H1 (cell line): ENCODE measurements at regions not wholly inside any gene's neighbourhood (a gene's known extent, or its start where the extent isn't known, plus 50 kb on each side); places are given as distances from the start of the nearest gene placed in this dataset.

Experiments
- CBX8 ChIP-seq: fragments of 300-800, 300-1000 bp; sonication (generic); IDR thresholded peaks from 2 replicates; pipeline ENCODE4 v1.7.1; 2016; ENCODE audit warnings: low read depth, low read length, borderline replicate concordance
- EGR1 ChIP-seq: IDR thresholded peaks from 2 replicates; pipeline ENCODE4 v1.6.1; 2011; ENCODE audit warnings: low read depth, low read length, borderline replicate concordance
- HDAC2 ChIP-seq, 2 experiments: fragments of 300-600 bp in 1 of 2; sonication (generic) in 1 of 2; IDR thresholded peaks; 2 replicates each; pipeline ENCODE4 v1.6.1; 2011 to 2012; ENCODE audit warnings: low read depth in 2 of 2, low read length in 2 of 2, mild to moderate bottlenecking in 2 of 2, moderate library complexity in 2 of 2, borderline replicate concordance in 1 of 2, inconsistent platforms in 1 of 2
- POLR2A ChIP-seq, 2 experiments: IDR thresholded peaks; 1 replicate in 1 of 2; 2 replicates in 1 of 2; pipeline ENCODE4 v1.6.1; 2011; ENCODE audit warnings: low read depth in 2 of 2, low read length in 2 of 2, mild to moderate bottlenecking in 2 of 2; ENCODE audit errors: control extremely low read depth in 1 of 2
- RBBP5 ChIP-seq: IDR thresholded peaks from 2 replicates; pipeline ENCODE4 v1.7.1; 2012; ENCODE audit warnings: low read depth, mild to moderate bottlenecking, inconsistent platforms, low read length, moderate library complexity, borderline replicate concordance
- SP2 ChIP-seq: IDR thresholded peaks from 2 replicates; pipeline ENCODE4 v1.6.1; 2012; ENCODE audit warnings: mild to moderate bottlenecking, low read length, inconsistent platforms
- TBP ChIP-seq: IDR thresholded peaks from 2 replicates; pipeline ENCODE4 v1.6.1; 2011; ENCODE audit warnings: low read depth, low read length, improper control_type of control experiment
- TCF12 ChIP-seq: IDR thresholded peaks from 2 replicates; pipeline ENCODE4 v1.6.1; 2011; ENCODE audit warnings: low read depth, mild to moderate bottlenecking, low read length
- TF ChIP-seq, protein P1 (sequence below): fragments of 300-600 bp; sonication (generic); IDR thresholded peaks from 2 replicates; pipeline ENCODE4 v1.7.1; 2012; ENCODE audit warnings: low read length, moderate library complexity, mild to moderate bottlenecking, inconsistent platforms; ENCODE audit not compliant: insufficient replicate concordance
- TF ChIP-seq, protein P2 (sequence below), 3 experiments: IDR thresholded peaks; 1 replicate in 2 of 3; 2 replicates in 1 of 3; pipeline versions ENCODE4 v1.5.1 to v1.6.1; 2011; ENCODE audit warnings: low read length in 3 of 3, mild to moderate bottlenecking in 3 of 3, inconsistent platforms in 2 of 3, low read depth in 1 of 3, moderate library complexity in 1 of 3; ENCODE audit not compliant: insufficient read depth in 1 of 3; ENCODE audit errors: control extremely low read depth in 1 of 3

DNA sequence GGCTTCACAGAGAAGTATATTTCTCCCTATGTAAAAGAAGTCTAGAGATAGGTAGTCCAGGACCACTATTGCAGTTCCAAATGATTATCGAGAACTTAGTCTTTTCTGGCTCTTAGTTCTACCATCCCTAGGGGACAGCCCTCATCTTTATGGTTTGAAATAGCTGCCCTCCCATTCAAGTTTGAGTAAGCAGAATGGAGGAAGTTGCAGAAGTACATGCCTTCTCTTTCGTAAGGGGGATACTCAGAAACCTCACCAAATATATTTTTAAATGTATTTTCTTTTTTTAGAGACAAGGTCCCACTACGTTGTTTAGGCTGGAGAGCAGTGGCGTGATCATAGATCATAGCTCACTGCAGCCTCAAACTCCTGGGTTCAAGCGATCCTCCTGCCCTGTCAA lies 236.8 kb upstream of the RREB1 start (continued):
- TF ChIP-seq, protein P1, sequence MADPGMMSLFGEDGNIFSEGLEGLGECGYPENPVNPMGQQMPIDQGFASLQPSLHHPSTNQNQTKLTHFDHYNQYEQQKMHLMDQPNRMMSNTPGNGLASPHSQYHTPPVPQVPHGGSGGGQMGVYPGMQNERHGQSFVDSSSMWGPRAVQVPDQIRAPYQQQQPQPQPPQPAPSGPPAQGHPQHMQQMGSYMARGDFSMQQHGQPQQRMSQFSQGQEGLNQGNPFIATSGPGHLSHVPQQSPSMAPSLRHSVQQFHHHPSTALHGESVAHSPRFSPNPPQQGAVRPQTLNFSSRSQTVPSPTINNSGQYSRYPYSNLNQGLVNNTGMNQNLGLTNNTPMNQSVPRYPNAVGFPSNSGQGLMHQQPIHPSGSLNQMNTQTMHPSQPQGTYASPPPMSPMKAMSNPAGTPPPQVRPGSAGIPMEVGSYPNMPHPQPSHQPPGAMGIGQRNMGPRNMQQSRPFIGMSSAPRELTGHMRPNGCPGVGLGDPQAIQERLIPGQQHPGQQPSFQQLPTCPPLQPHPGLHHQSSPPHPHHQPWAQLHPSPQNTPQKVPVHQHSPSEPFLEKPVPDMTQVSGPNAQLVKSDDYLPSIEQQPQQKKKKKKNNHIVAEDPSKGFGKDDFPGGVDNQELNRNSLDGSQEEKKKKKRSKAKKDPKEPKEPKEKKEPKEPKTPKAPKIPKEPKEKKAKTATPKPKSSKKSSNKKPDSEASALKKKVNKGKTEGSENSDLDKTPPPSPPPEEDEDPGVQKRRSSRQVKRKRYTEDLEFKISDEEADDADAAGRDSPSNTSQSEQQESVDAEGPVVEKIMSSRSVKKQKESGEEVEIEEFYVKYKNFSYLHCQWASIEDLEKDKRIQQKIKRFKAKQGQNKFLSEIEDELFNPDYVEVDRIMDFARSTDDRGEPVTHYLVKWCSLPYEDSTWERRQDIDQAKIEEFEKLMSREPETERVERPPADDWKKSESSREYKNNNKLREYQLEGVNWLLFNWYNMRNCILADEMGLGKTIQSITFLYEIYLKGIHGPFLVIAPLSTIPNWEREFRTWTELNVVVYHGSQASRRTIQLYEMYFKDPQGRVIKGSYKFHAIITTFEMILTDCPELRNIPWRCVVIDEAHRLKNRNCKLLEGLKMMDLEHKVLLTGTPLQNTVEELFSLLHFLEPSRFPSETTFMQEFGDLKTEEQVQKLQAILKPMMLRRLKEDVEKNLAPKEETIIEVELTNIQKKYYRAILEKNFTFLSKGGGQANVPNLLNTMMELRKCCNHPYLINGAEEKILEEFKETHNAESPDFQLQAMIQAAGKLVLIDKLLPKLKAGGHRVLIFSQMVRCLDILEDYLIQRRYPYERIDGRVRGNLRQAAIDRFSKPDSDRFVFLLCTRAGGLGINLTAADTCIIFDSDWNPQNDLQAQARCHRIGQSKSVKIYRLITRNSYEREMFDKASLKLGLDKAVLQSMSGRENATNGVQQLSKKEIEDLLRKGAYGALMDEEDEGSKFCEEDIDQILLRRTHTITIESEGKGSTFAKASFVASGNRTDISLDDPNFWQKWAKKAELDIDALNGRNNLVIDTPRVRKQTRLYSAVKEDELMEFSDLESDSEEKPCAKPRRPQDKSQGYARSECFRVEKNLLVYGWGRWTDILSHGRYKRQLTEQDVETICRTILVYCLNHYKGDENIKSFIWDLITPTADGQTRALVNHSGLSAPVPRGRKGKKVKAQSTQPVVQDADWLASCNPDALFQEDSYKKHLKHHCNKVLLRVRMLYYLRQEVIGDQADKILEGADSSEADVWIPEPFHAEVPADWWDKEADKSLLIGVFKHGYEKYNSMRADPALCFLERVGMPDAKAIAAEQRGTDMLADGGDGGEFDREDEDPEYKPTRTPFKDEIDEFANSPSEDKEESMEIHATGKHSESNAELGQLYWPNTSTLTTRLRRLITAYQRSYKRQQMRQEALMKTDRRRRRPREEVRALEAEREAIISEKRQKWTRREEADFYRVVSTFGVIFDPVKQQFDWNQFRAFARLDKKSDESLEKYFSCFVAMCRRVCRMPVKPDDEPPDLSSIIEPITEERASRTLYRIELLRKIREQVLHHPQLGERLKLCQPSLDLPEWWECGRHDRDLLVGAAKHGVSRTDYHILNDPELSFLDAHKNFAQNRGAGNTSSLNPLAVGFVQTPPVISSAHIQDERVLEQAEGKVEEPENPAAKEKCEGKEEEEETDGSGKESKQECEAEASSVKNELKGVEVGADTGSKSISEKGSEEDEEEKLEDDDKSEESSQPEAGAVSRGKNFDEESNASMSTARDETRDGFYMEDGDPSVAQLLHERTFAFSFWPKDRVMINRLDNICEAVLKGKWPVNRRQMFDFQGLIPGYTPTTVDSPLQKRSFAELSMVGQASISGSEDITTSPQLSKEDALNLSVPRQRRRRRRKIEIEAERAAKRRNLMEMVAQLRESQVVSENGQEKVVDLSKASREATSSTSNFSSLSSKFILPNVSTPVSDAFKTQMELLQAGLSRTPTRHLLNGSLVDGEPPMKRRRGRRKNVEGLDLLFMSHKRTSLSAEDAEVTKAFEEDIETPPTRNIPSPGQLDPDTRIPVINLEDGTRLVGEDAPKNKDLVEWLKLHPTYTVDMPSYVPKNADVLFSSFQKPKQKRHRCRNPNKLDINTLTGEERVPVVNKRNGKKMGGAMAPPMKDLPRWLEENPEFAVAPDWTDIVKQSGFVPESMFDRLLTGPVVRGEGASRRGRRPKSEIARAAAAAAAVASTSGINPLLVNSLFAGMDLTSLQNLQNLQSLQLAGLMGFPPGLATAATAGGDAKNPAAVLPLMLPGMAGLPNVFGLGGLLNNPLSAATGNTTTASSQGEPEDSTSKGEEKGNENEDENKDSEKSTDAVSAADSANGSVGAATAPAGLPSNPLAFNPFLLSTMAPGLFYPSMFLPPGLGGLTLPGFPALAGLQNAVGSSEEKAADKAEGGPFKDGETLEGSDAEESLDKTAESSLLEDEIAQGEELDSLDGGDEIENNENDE: no peak
- TF ChIP-seq TBP (no peak), TCF12 (no peak), CBX8 (no peak), HDAC2 (IDR thresholded peaks at IDR 0.05; ENCODE audit: borderline replicate concordance in 1 of 2, low read depth in 2 of 2, low read length in 2 of 2) (no peak), EGR1 (no peak), SP2 (no peak), POLR2A (IDR thresholded peaks at IDR 0.05; ENCODE audit: control extremely low read depth in 1 of 2, low read depth in 2 of 2, low read length in 2 of 2) (no peak), RBBP5 (no peak)
- TF ChIP-seq, protein P2, sequence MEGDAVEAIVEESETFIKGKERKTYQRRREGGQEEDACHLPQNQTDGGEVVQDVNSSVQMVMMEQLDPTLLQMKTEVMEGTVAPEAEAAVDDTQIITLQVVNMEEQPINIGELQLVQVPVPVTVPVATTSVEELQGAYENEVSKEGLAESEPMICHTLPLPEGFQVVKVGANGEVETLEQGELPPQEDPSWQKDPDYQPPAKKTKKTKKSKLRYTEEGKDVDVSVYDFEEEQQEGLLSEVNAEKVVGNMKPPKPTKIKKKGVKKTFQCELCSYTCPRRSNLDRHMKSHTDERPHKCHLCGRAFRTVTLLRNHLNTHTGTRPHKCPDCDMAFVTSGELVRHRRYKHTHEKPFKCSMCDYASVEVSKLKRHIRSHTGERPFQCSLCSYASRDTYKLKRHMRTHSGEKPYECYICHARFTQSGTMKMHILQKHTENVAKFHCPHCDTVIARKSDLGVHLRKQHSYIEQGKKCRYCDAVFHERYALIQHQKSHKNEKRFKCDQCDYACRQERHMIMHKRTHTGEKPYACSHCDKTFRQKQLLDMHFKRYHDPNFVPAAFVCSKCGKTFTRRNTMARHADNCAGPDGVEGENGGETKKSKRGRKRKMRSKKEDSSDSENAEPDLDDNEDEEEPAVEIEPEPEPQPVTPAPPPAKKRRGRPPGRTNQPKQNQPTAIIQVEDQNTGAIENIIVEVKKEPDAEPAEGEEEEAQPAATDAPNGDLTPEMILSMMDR (IDR thresholded peaks at IDR 0.05; ENCODE audit: control extremely low read depth in 1 of 3, insufficient read depth in 1 of 3, low read depth in 1 of 3, low read length in 3 of 3): no peak
